ENCODE measurements at regions not wholly inside any gene's neighbourhood (a gene's known extent, or its start where the extent isn't known, plus 50 kb on each side); places are given as distances from the start of the nearest gene placed in this dataset.
A peak's percentile ranks its signal among the peaks of the same experiment; 100 is the strongest.

- 14 to 26% methylated on average over 15 to 19 of the region's 19 CpGs for WGBS, 2 donors
- no peaks in the 10 kb centered on the region for H3K9me3 ChIP-seq
- no peaks in the 10 kb centered on the region for H3K36me3 ChIP-seq
- TF ChIP-seq EP300 (IDR thresholded peaks at IDR 0.05) (peak in 1 of 2 donors; percentile 61), POLR2A (IDR thresholded peaks at IDR 0.05) (no peak), CTCF (IDR thresholded peaks at IDR 0.05) (peak; percentile 49 to 59 (median 55))
- H3K4me1 ChIP-seq = peaks cover 0 to 48% (median 3%) of the 10 kb centered on the region in 4 donors
- peak; percentile 30 to 46 for DNase-seq (ENCODE audit: low spot score in 2 of 2)
- peak overlapping the region in 2 of 4 donors; percentile 20 to 62 for H3K27ac ChIP-seq
- no peaks in the 10 kb centered on the region for H3K27me3 ChIP-seq
- H3K4me3 ChIP-seq = no peak overlapping the region
These were observed 367.0 kb downstream of the BCOR start for GRCh38 chrX:39730662-39731329.

GRCh38 chrX:39731330-39731667 is 366.5 kb downstream of the BCOR start:
- Histone ChIP-seq H3K27ac (peak overlapping the region in 1 of 4 donors; percentile 62), H3K36me3 (no peaks in the 10 kb centered on the region), H3K9me3 (no peaks in the 10 kb centered on the region), H3K4me1 (peaks cover 0 to 48% (median 5%) of the 10 kb centered on the region in 4 donors), H3K27me3 (no peaks in the 10 kb centered on the region), H3K4me3 (no peak overlapping the region)
- no peak for DNase-seq (ENCODE audit: low spot score in 2 of 2)
- TF ChIP-seq EP300 (IDR thresholded peaks at IDR 0.05) (no peak), CTCF (IDR thresholded peaks at IDR 0.05) (no peak), POLR2A (IDR thresholded peaks at IDR 0.05) (no peak)
- WGBS, 2 donors = 50 to 69% methylated on average over 2 to 6 of the region's 6 CpGs

- Histone ChIP-seq H3K4me3 (no peak overlapping the region), H3K27me3 (no peaks in the 10 kb centered on the region), H3K9me3 (no peaks in the 10 kb centered on the region), H3K36me3 (no peaks in the 10 kb centered on the region), H3K4me1 (peaks cover 0 to 45% (median 5%) of the 10 kb centered on the region in 4 donors), H3K27ac (peak overlapping the region in 1 of 4 donors; percentile 62)
- no peak for TF ChIP-seq CTCF (IDR thresholded peaks at IDR 0.05)
- TF ChIP-seq EP300 (IDR thresholded peaks at IDR 0.05) = no peak
- no peak for TF ChIP-seq POLR2A (IDR thresholded peaks at IDR 0.05)
- DNase-seq (ENCODE audit: low spot score in 2 of 2) = no peak
- WGBS, 2 donors = 60 to 68% methylated on average over 1 to 4 of the region's 4 CpGs
These were observed 366.0 kb downstream of the BCOR start for GRCh38 chrX:39731735-39732134.

GRCh38 chrX:39733745-39734144 is 364.0 kb downstream of the BCOR start:
- WGBS, 2 donors = 67 to 100% methylated on average over 1 of the region's 1 CpG
- H3K27ac ChIP-seq = no peak overlapping the region
- TF ChIP-seq POLR2A (IDR thresholded peaks at IDR 0.05) = no peak
- TF ChIP-seq EP300 (IDR thresholded peaks at IDR 0.05) = no peak
- TF ChIP-seq CTCF (IDR thresholded peaks at IDR 0.05) = no peak

GRCh38 chrX:39734174-39734776 is 363.5 kb downstream of the BCOR start:
- Histone ChIP-seq H3K27ac (no peak overlapping the region), H3K9me3 (no peaks in the 10 kb centered on the region), H3K4me1 (peaks cover 0 to 30% (median 5%) of the 10 kb centered on the region in 4 donors), H3K4me3 (no peak overlapping the region), H3K36me3 (no peaks in the 10 kb centered on the region), H3K27me3 (no peaks in the 10 kb centered on the region)
- no peak for TF ChIP-seq EP300 (IDR thresholded peaks at IDR 0.05)
- TF ChIP-seq POLR2A (IDR thresholded peaks at IDR 0.05) = no peak
- no peak for TF ChIP-seq CTCF (IDR thresholded peaks at IDR 0.05)
- DNase-seq (ENCODE audit: low spot score in 2 of 2) = no peak
- 58 to 78% methylated on average over 2 of the region's 2 CpGs for WGBS, 2 donors

More at GRCh38 chrX:39733745-39734144, 364.0 kb downstream of the BCOR start:
- Histone ChIP-seq H3K9me3 (no peaks in the 10 kb centered on the region), H3K27me3 (no peaks in the 10 kb centered on the region), H3K4me1 (peaks cover 0 to 30% (median 5%) of the 10 kb centered on the region in 4 donors), H3K36me3 (no peaks in the 10 kb centered on the region), H3K4me3 (no peak overlapping the region)
- no peak for DNase-seq (ENCODE audit: low spot score in 2 of 2)
